ENCODE measurements at regions not wholly inside any gene's neighbourhood (a gene's known extent, or its start where the extent isn't known, plus 50 kb on each side); places are given as distances from the start of the nearest gene placed in this dataset.

DNA sequence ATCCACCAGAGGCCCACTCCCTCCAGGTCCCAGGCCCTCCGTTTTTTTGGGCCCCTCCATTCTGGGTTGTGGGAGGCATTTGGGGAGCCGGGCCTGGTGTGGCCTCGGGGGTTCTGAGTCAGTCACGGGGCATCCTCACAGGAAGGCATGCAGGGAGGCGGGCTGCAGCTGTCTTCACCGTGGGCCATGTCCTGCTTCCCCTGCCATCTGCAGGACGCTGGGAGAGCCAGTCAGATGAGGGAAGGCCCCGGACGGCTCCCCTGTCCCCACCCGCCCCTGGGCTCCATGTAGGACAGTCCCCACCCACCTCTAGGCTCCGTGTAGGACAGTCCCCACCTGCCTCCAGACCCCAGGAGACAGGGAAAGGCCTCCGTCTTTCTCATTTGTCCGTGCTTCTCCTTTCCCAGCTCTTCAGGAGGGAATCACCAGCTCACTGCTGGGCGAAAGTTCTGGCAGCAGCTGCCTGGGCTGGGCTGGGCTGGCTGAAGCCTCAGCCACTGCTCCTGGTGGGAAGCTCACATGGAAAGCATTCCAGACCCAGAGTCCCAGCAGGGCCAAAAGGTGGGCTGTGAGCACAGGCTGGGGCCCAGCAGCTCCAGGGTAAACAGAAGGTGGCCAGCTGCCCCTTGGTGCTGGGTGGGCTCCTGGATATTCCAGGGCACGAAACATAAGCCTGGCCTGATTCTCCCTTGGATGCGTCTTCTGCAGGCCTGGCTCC lies 217.8 kb downstream of the KIF26A start:
- H3F3A ChIP-seq (replicated peaks; ENCODE audit: low read depth), result no peaks in the 10 kb centered on the region
- H3K4me1 ChIP-seq (ENCODE audit: insufficient read depth), result no peaks in the 10 kb centered on the region
- no peak overlapping the region for H3K4me2 ChIP-seq
- TF ChIP-seq ZNF114 (CRISPR knock-in tag; IDR thresholded peaks at IDR 0.05) (no peak), JUNB (IDR thresholded peaks at IDR 0.05; ENCODE audit: unreplicated experiment) (no peak), STAT1 (IDR thresholded peaks at IDR 0.05; ENCODE audit: unreplicated experiment) (no peak), ZNF331 (CRISPR knock-in tag; IDR thresholded peaks at IDR 0.05; ENCODE audit: low read depth) (no peak), EZH2 (IDR thresholded peaks at IDR 0.05; ENCODE audit: low read depth, unreplicated experiment) (no peak), EZH2phosphoT487 (IDR thresholded peaks at IDR 0.05; ENCODE audit: unreplicated experiment) (no peak)
- TF ChIP-seq, protein P1, sequence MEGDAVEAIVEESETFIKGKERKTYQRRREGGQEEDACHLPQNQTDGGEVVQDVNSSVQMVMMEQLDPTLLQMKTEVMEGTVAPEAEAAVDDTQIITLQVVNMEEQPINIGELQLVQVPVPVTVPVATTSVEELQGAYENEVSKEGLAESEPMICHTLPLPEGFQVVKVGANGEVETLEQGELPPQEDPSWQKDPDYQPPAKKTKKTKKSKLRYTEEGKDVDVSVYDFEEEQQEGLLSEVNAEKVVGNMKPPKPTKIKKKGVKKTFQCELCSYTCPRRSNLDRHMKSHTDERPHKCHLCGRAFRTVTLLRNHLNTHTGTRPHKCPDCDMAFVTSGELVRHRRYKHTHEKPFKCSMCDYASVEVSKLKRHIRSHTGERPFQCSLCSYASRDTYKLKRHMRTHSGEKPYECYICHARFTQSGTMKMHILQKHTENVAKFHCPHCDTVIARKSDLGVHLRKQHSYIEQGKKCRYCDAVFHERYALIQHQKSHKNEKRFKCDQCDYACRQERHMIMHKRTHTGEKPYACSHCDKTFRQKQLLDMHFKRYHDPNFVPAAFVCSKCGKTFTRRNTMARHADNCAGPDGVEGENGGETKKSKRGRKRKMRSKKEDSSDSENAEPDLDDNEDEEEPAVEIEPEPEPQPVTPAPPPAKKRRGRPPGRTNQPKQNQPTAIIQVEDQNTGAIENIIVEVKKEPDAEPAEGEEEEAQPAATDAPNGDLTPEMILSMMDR (conservative IDR thresholded peaks at IDR 0.05; ENCODE audit: low read depth in 2 of 2), result no peak
- TF ChIP-seq, protein P2, sequence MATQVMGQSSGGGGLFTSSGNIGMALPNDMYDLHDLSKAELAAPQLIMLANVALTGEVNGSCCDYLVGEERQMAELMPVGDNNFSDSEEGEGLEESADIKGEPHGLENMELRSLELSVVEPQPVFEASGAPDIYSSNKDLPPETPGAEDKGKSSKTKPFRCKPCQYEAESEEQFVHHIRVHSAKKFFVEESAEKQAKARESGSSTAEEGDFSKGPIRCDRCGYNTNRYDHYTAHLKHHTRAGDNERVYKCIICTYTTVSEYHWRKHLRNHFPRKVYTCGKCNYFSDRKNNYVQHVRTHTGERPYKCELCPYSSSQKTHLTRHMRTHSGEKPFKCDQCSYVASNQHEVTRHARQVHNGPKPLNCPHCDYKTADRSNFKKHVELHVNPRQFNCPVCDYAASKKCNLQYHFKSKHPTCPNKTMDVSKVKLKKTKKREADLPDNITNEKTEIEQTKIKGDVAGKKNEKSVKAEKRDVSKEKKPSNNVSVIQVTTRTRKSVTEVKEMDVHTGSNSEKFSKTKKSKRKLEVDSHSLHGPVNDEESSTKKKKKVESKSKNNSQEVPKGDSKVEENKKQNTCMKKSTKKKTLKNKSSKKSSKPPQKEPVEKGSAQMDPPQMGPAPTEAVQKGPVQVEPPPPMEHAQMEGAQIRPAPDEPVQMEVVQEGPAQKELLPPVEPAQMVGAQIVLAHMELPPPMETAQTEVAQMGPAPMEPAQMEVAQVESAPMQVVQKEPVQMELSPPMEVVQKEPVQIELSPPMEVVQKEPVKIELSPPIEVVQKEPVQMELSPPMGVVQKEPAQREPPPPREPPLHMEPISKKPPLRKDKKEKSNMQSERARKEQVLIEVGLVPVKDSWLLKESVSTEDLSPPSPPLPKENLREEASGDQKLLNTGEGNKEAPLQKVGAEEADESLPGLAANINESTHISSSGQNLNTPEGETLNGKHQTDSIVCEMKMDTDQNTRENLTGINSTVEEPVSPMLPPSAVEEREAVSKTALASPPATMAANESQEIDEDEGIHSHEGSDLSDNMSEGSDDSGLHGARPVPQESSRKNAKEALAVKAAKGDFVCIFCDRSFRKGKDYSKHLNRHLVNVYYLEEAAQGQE (IDR thresholded peaks at IDR 0.05; ENCODE audit: unreplicated experiment), result no peak
- TF ChIP-seq, protein P3, sequence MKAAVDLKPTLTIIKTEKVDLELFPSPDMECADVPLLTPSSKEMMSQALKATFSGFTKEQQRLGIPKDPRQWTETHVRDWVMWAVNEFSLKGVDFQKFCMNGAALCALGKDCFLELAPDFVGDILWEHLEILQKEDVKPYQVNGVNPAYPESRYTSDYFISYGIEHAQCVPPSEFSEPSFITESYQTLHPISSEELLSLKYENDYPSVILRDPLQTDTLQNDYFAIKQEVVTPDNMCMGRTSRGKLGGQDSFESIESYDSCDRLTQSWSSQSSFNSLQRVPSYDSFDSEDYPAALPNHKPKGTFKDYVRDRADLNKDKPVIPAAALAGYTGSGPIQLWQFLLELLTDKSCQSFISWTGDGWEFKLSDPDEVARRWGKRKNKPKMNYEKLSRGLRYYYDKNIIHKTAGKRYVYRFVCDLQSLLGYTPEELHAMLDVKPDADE (IDR thresholded peaks at IDR 0.05), result no peak
- H3K79me2 ChIP-seq (replicated peaks; ENCODE audit: insufficient read depth), result no peaks in the 10 kb centered on the region
- Mint-ChIP-seq H3K9me3 (peaks cover 2% of the 10 kb centered on the region; the same call in 1 of the 3 replicates), H3K27me3 (ENCODE audit: insufficient read depth, low read depth, poor library complexity) (peaks cover 12% of the 10 kb centered on the region), H3K4me1 (no peaks in the 10 kb centered on the region; the same call in 2 of the 3 replicates), H3K36me3 (ENCODE audit: low read depth) (no peaks in the 10 kb centered on the region), H3K27ac (0 out of 2 replicates have a peak overlapping the region, but pooled peaks have one; percentile 52), H3K4me3 (no peak overlapping the region)
- DNase-seq (ENCODE audit: low spot score), result no peak
- H3K9me2 ChIP-seq (ENCODE audit: insufficient read depth), result no peaks in the 10 kb centered on the region
- H3K27me3 ChIP-seq (ENCODE audit: insufficient read depth), result no peaks in the 10 kb centered on the region
- H3K27ac ChIP-seq (ENCODE audit: low read depth), result no peak overlapping the region
- no peak overlapping the region for H2AFZ ChIP-seq
- no peaks in the 10 kb centered on the region for H3K36me3 ChIP-seq (ENCODE audit: insufficient read depth)
- H4K20me1 ChIP-seq (replicated peaks; ENCODE audit: insufficient read depth), result no peaks in the 10 kb centered on the region
- no peak for ATAC-seq
- H3K4me3 ChIP-seq, result no peak overlapping the region

Measured in GM23338 (cell line).